Activated CD4-positive, alpha-beta T cell treated with anti-CD3 and anti-CD28 coated beads, Interleukin-2, amount 50 U/mL, for 48 hours (primary cell): ENCODE measurements at regions not wholly inside any gene's neighbourhood (a gene's known extent, or its start where the extent isn't known, plus 50 kb on each side); places are given as distances from the start of the nearest gene placed in this dataset.

Experiments used
- DNase-seq, 2 experiments: peaks; one replicate each; pipeline ENCODE4 v3.0.0-alpha.2; 2020

GRCh38 chr10:106181501-106181900 is 983.0 kb downstream of the SORCS1 start:
- DNase-seq: no peak

- no peak for DNase-seq
These were observed 985.1 kb downstream of the SORCS1 start for GRCh38 chr10:106179430-106179829.

DNA sequence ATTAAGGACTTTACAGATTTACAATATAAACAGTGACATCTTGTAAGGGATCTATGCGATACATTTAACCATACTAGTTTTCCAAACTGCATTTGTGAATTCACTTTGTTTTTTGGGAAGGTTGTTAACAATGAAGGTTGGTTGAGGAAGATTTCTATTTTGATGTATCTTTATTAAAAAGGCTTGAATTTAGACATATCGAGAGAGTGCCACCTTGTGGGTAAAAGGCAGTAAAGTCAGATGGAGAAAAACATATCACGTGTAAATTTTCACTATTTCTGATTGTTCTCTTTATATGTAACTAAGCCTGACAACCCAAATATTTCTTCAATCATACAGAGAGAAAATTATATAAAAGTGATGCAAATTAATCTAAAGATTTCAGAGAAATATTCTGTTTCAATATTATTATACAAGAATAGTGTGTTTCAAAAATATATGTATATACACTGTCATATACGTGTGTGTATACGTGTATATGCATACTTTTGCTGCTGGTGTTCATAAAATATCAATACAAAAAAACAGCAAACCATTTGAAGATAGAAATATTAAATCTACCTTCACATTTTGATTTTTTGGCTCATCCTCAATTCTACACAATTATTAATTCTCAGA is 988.6 kb downstream of the SORCS1 start:
- no peak for DNase-seq

GRCh38 chr10:106173838-106174237 is 990.7 kb downstream of the SORCS1 start:
- DNase-seq: no peak

DNA sequence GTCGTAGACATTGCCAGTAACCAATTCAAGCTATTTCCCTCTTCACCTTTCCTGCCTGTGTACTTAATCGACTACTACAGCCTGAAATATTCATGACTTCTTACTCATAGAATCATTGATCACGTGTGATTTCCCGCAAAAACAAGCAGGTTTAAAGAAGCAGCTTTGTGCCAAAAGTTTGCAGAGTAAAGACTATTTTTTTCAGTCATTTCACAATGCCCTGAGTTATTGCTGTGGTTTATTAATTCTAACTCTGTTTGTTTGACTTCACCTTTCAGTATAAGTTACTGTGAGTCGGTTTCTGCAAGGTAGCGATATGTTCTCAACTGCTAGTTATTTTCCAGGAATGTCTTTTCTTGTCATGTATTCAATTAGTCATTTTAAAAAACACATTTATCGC is 995.3 kb downstream of the SORCS1 start:
- DNase-seq: no peak

GRCh38 chr10:106167946-106168345 is 996.6 kb downstream of the SORCS1 start:
- no peak for DNase-seq

- no peak for DNase-seq
These were observed 1006.3 kb downstream of the SORCS1 start for GRCh38 chr10:106158241-106158640.

DNA sequence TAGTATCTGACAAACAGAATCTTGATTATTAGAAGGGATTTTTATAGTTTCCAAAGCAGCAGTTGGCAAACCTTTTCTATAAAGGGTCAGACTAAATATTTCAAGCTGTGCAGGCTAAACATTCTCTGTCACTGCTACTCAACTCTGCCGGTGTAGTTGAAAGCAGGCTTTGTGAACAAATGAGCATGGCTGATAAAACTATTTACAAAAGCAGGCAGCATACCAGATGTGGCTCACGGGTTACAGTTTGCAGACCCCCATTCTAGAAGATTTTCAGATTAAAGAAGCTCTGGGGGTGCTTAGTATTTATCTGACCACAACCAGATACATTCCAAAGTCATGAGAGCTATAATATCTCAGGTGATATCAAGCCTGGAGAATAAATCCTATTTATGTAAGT is 1017.5 kb downstream of the SORCS1 start:
- no peak for DNase-seq

- no peak for DNase-seq
These were observed 1024.6 kb downstream of the SORCS1 start for GRCh38 chr10:106139915-106140314.

GRCh38 chr10:106136175-106136574 is 1028.3 kb downstream of the SORCS1 start:
- DNase-seq: no peak

DNA sequence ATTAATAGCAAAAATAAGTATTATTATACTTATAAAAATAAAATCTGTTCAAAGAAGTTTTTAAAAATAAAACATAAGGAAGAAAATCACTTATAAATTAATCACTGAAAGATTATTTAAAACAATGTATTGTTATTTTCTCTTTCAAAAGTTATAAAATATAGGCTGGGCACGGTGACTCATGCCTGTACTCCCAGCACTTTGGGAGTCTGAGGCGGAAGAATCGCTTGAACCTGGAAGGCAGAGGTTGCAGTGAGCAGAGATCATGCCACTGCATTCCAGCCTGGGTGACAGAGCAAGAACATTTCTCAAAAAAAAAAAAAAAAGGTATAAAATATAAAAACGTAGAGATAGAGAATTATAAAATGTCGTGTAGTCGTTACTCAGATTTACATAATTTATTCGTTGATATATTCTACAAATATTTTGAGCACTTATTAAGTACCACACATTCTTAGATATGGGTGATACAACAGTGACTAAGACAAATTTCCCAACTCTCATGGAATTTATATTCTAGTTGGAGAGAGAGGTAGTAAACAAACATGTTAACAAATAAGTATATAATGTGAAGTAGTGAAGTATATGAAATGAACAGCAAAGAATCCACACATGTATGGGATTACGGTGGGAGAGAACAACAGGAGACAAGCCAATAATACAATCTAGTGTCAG is 1030.0 kb downstream of the SORCS1 start:
- DNase-seq: no peak

GRCh38 chr10:106133451-106133850 is 1031.1 kb downstream of the SORCS1 start:
- DNase-seq: no peak

DNA sequence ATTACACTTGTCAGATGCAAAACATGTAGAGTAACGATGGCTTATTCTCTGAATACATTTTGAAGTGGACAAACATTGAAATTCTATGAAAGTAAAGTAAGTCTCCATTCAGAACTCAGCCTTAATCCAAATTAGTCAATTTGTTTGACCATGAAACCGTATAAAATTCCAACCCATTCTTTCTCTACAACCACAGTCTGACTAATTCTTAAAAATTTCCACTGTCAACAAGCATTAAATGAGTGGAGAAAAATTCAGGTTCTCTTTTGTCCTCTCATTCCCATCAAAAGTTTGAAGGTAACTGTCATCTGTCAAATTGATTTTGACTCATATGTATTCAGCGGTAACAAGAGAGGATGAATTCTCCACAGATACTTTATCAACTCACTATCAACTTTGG is 1031.5 kb downstream of the SORCS1 start:
- DNase-seq: no peak

- no peak for DNase-seq
These were observed 1049.8 kb downstream of the SORCS1 start for GRCh38 chr10:106114656-106115186.

GRCh38 chr10:106111246-106111645 is 1053.3 kb downstream of the SORCS1 start:
- no peak for DNase-seq

DNA sequence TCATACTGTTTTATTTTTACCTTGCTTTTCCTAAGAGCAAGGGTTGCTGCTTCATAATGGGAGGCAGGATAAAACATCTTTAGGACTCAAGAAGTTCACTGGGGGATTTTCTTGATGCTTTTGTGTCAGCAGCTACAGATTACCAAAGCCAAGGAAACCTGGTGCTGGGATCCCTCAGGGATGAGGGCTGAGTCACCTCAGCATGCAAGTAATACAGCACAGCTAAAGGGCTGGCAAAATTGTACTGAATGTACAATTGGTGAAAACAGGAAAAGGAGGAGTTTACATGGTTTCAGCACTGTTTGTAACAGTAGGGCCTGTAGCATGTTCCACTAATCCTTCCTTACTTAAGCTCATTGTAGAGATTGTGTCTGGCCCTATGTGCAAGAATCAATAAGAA is 1056.8 kb downstream of the SORCS1 start:
- no peak for DNase-seq

DNA sequence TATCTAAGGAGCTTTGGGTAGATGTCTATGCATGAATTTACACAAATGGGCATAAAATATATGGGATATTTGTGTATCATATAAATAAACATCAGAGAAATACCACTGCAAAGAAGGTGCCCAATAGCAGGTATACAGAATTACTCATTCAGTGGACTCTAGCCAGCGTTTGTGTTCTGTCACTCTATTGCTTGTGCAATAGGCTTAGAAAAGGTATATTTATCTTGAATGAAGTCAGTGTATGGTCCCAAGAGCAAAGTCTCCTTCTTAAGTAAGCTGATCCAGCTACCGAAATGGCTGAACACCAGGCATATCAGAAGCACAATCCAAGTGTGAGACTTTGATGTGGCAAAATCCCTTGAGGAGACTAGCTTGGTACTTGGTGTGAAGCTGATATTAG is 1058.4 kb downstream of the SORCS1 start:
- DNase-seq: no peak

GRCh38 chr10:106089855-106090254 is 1074.7 kb downstream of the SORCS1 start:
- no peak for DNase-seq

DNA sequence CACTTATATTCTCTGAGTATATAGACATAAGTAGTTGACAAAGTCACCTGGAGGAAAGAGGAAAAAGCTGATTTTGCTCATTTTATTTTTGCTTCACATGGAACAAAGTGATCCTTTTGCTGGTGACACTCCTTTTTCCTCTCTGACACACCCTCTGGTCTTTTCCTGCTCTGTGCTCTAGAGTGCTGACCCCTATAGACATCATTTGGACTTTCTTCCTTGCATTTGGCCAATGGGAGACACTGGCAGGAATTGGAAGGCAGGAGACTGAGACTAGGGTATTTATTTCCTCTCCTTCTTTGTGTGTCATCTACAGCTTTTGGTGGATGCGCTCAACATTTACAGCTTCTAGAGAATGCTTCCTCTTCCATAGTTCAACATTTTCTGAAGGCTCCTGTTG is 1078.1 kb downstream of the SORCS1 start:
- no peak for DNase-seq

- DNase-seq: no peak
These were observed 1080.9 kb downstream of the SORCS1 start for GRCh38 chr10:106083572-106083971.

DNA sequence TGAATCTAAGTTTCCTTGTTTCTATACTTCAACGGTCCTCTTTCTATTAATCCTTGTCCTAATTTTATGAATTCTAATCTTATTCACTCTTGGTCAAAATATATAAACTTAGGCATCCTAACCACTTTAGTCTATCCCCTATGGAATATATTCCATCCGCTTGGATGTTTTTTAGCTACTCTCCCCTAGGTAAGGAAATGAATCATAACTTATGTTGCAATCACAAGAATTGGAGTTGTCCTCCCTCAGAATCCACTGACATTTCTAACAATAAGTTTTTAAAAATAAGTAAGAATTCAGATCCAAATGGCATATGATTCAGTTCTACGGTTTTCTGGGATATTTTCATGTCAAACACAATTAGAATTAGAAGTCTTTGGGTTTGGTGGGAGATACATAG is 1081.6 kb downstream of the SORCS1 start:
- no peak for DNase-seq

- no peak for DNase-seq
These were observed 1085.5 kb downstream of the SORCS1 start for GRCh38 chr10:106078895-106079576.

- no peak for DNase-seq
These were observed 1088.0 kb downstream of the SORCS1 start for GRCh38 chr10:106076496-106076895.

DNA sequence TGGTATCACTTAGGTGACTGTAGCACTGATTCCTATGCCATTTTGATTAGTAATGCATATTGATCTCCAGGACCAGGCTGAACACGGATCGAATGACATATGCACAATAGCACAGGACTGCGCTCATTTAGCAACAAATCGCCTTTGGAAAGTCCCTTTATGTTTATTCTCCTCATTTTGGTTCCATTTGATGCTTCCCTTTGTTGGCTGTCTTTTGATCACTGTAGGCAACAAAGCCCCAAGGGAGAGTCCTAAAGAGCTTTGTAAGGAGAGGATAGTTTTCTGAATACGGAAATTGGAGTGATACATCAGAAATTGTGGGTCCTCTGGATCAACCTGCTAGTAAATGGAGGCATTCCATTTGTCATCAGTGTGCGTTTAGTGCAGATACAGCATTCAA is 1111.4 kb downstream of the SORCS1 start:
- DNase-seq: no peak
